ENCODE measurements at regions not wholly inside any gene's neighbourhood (a gene's known extent, or its start where the extent isn't known, plus 50 kb on each side); places are given as distances from the start of the nearest gene placed in this dataset.

DNA sequence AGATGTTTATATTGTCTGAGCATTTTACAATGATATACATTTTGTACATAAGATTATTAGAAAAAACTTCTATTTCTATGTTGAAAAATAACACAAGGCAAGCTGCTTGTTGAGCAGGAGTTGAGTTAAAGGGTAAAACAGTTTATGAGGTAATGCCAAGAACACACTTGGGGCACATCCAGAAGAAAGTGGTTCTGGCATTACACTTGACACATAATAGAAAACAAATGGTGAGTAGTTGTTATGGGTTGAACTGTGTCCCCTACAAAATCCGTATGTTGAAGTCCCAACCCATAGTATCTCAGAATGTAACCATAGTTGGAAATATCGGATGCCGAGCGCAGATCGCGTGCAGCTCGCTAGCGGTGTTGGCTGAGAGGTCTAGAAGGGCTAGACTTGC is 354.3 kb upstream of the GOT2 start:
- H3K4me3 ChIP-seq (ENCODE audit: low read depth, low read length): no peak overlapping the region
- no peak for DNase-seq (ENCODE audit: low read depth)
- TF ChIP-seq, protein P1, sequence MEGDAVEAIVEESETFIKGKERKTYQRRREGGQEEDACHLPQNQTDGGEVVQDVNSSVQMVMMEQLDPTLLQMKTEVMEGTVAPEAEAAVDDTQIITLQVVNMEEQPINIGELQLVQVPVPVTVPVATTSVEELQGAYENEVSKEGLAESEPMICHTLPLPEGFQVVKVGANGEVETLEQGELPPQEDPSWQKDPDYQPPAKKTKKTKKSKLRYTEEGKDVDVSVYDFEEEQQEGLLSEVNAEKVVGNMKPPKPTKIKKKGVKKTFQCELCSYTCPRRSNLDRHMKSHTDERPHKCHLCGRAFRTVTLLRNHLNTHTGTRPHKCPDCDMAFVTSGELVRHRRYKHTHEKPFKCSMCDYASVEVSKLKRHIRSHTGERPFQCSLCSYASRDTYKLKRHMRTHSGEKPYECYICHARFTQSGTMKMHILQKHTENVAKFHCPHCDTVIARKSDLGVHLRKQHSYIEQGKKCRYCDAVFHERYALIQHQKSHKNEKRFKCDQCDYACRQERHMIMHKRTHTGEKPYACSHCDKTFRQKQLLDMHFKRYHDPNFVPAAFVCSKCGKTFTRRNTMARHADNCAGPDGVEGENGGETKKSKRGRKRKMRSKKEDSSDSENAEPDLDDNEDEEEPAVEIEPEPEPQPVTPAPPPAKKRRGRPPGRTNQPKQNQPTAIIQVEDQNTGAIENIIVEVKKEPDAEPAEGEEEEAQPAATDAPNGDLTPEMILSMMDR (IDR thresholded peaks at IDR 0.05; ENCODE audit: control insufficient read depth, extremely low read depth, insufficient read depth): no peak

DNA sequence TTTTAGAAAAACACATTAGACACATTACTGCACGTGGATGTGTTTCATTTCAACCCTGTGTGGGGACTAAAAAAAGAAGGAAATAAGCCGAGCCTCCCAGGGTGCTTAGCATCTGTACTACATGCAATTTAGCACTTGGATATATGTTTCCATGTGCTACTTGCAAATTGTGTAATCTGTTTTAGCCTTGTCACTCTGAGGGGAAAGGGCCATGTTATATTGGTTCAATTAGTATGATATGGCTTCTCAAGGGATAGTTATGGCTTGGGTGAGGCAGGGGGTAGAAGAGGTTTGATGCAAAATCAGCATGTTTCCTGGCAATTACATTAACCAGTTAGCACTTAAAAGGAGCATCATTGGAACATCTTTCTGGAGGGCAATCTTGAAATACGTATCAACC is 353.5 kb upstream of the GOT2 start:
- no peak for DNase-seq (ENCODE audit: low read depth)
- H3K4me3 ChIP-seq (ENCODE audit: low read depth, low read length): no peak overlapping the region
- TF ChIP-seq, protein P1 (IDR thresholded peaks at IDR 0.05; ENCODE audit: control insufficient read depth, extremely low read depth, insufficient read depth): no peak

DNA sequence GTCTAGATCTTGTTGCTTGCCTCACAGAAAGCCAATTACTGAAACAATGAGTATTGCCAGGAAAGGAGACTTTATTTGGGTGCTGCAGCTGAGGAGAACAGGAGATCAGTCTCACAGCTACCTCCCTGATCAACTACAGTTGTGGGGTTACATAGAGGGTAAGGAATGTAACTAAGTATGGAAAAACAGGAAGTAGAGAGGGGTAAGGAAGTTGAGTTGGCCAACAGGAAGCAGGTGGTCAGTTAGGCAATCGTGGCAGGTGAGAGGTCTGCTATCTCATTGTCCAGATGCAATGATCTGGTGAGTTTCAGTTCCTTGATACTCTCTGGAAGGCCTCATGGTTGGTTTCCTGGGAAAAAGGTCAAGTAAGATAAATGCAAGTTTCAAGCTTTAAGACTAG is 333.1 kb upstream of the GOT2 start:
- H3K4me3 ChIP-seq (ENCODE audit: low read depth, low read length): no peak overlapping the region
- DNase-seq (ENCODE audit: low read depth): no peak

DNA sequence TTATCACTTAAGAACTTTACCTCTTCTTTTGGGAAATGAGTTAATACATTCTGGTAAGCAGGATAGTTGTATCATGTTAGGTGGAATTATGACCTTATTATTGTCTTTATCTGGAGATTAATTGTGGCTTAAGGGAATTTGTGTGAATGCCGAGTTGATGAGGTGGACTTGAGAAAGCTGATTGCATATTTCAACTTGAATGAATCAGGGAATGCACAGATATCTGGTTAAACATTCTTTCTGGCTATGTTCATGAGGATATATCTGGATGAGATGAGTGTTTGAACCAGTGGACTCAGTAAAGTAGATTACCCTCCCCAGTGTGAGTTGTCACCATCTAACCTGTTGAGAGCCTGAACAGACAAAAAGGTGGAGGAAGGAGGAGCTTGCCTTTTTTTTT is 326.1 kb upstream of the GOT2 start:
- no peak overlapping the region for H3K4me3 ChIP-seq (ENCODE audit: low read depth, low read length)
- no peak for DNase-seq (ENCODE audit: low read depth)
- TF ChIP-seq, protein P1 (IDR thresholded peaks at IDR 0.05; ENCODE audit: control insufficient read depth, extremely low read depth, insufficient read depth): no peak

More for the DNA sequence above, 333.1 kb upstream of the GOT2 start:
- TF ChIP-seq, protein P1 (IDR thresholded peaks at IDR 0.05; ENCODE audit: control insufficient read depth, extremely low read depth, insufficient read depth): no peak

DNA sequence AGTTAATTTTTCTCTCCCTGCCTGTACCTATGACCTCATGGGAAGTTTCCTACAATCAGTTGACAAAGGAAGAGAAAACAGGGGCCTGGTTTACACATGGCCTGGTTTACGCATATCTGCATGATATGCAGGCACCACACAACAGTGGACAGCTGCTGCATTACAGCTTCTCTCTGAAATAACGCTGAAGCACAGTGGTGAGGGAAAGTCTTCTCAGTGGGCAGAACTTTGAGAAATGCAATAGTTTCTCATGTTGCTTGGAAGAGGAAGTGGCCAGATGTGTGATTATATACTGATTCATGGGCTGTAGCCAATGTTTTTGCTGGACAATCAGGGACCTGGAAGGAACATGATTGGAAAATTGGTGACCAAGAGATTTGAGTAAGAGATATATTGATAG is 324.1 kb upstream of the GOT2 start:
- no peak for DNase-seq (ENCODE audit: low read depth)
- TF ChIP-seq, protein P1 (IDR thresholded peaks at IDR 0.05; ENCODE audit: control insufficient read depth, extremely low read depth, insufficient read depth): no peak
- H3K4me3 ChIP-seq (ENCODE audit: low read depth, low read length): no peak overlapping the region

DNA sequence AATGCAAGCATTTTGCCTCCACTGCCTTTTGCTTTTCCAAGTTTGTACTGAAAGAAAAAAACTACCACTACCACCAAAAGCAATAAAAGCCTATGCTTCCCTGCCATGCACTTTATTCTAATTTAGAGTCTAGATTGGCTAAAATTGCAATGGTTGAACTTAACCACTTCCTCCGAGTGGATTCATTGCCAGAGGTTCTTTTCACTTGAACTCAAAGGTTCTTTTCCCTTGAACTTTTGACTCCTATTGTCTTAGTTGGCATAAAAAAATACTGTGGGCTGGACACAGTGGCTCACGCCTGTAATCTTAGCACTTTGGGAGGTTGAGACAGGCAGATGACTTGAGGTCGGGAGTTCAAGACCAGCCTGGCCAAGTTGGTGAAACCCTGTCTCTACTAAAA is 319.8 kb upstream of the GOT2 start:
- H3K4me3 ChIP-seq (ENCODE audit: low read depth, low read length): no peak overlapping the region
- no peak for DNase-seq (ENCODE audit: low read depth)
- TF ChIP-seq, protein P1 (IDR thresholded peaks at IDR 0.05; ENCODE audit: control insufficient read depth, extremely low read depth, insufficient read depth): no peak

DNA sequence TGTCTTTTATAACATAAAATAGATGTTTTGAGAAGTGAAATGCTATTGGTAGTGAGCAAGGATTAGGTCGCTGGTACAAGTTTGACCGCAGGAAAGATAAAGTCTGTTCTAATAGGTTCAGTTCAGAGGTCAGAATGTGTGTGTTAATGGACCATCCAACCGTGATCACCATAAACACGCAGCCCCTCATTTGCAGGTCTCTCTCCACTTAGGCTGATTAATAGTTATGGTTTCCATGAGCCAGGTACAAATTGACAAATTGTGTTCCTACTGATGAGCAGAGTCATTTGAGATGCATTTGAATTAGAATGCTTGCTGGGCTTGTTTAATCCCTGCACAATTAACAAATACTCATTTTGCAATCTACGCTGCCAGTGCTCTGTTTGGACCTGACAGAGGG is 318.1 kb upstream of the GOT2 start:
- H3K4me3 ChIP-seq (ENCODE audit: low read depth, low read length): no peak overlapping the region
- DNase-seq (ENCODE audit: low read depth): no peak
- TF ChIP-seq, protein P1 (IDR thresholded peaks at IDR 0.05; ENCODE audit: control insufficient read depth, extremely low read depth, insufficient read depth): no peak

Measured in LNCaP clone FGC (cell line).